H9 (cell line): ENCODE measurements at regions not wholly inside any gene's neighbourhood (a gene's known extent, or its start where the extent isn't known, plus 50 kb on each side); places are given as distances from the start of the nearest gene placed in this dataset.

Experiments
- DNase-seq: peaks from one replicate; pipeline ENCODE4 v3.0.0-alpha.2; 2017
- H2AFZ ChIP-seq: one replicate; pipeline ENCODE4 v1.6.1; 2013; ENCODE audit warnings: mild to moderate bottlenecking, low read length, control low read depth, moderate library complexity
- H2AK5ac ChIP-seq: 2 replicates; pipeline ENCODE4 v1.6.1; 2013; ENCODE audit warnings: low read length, control low read depth, mixed read lengths; ENCODE audit not compliant: insufficient read length
- H2BK120ac ChIP-seq: one replicate; pipeline ENCODE4 v1.6.1; 2013; ENCODE audit warnings: low read depth, mild to moderate bottlenecking, low read length, control low read depth, inconsistent platforms; ENCODE audit not compliant: poor library complexity, severe bottlenecking
- H2BK12ac ChIP-seq: 2 replicates; pipeline ENCODE4 v1.6.1; 2013; ENCODE audit warnings: low read length, control low read depth, mixed read lengths, low read depth; ENCODE audit not compliant: insufficient read length
- H2BK15ac ChIP-seq: 2 replicates; pipeline ENCODE4 v1.6.1; 2013; ENCODE audit warnings: low read depth, low read length, control low read depth
- H2BK20ac ChIP-seq: one replicate; pipeline ENCODE4 v1.6.1; 2013; ENCODE audit warnings: low read depth, mild to moderate bottlenecking, low read length, control low read depth, inconsistent platforms; ENCODE audit not compliant: poor library complexity, severe bottlenecking
- H2BK5ac ChIP-seq: 2 replicates; pipeline ENCODE4 v1.6.1; 2013; ENCODE audit warnings: low read length, control low read depth, mixed read lengths; ENCODE audit not compliant: insufficient read length
- H3K14ac ChIP-seq: 2 replicates; pipeline ENCODE4 v1.6.1; 2013; ENCODE audit warnings: low read length, control low read depth; ENCODE audit not compliant: insufficient read depth
- H3K18ac ChIP-seq: 2 replicates; pipeline ENCODE4 v1.6.1; 2013; ENCODE audit warnings: low read depth, mild to moderate bottlenecking, mixed read lengths, low read length, control low read depth; ENCODE audit not compliant: insufficient read length
- H3K23ac ChIP-seq: 2 replicates; pipeline ENCODE4 v1.6.1; 2013; ENCODE audit warnings: low read length, control low read depth, mixed read lengths, low read depth; ENCODE audit not compliant: insufficient read length
- H3K23me2 ChIP-seq: 2 replicates; pipeline ENCODE4 v1.6.1; 2013; ENCODE audit warnings: low read depth, mild to moderate bottlenecking, mixed read lengths, low read length, control low read depth; ENCODE audit not compliant: insufficient read length, poor library complexity, severe bottlenecking
- H3K27ac ChIP-seq: 2 replicates; pipeline ENCODE4 v1.5.1; 2013; ENCODE audit warnings: low read length, control low read depth, mixed read lengths, low read depth; ENCODE audit not compliant: insufficient read length
- H3K27me3 ChIP-seq: 2 replicates; pipeline ENCODE4 v1.6.1; 2013; ENCODE audit warnings: low read length, control low read depth, inconsistent platforms; ENCODE audit not compliant: insufficient read depth
- H3K4ac ChIP-seq: 2 replicates; pipeline ENCODE4 v1.6.1; 2013; ENCODE audit warnings: low read depth, mild to moderate bottlenecking, control low read depth, inconsistent platforms, low read length, moderate library complexity
- H3K4me1 ChIP-seq: 2 replicates; pipeline ENCODE4 v1.6.1; 2013; ENCODE audit warnings: low read length, control low read depth, inconsistent platforms; ENCODE audit not compliant: insufficient read depth
- H3K4me2 ChIP-seq: 2 replicates; pipeline ENCODE4 v1.6.1; 2013; ENCODE audit warnings: low read length, control low read depth, mixed read lengths; ENCODE audit not compliant: insufficient read length, insufficient read depth
- H3K56ac ChIP-seq: 2 replicates; pipeline ENCODE4 v1.6.1; 2013; ENCODE audit warnings: low read depth, mild to moderate bottlenecking, mixed read lengths, low read length, control low read depth; ENCODE audit not compliant: insufficient read length
- H3K79me1 ChIP-seq: 2 replicates; pipeline ENCODE4 v1.6.1; 2013; ENCODE audit warnings: low read depth, mild to moderate bottlenecking, moderate library complexity, low read length, control low read depth, inconsistent platforms; ENCODE audit not compliant: insufficient read depth, poor library complexity, severe bottlenecking
- H3K79me2 ChIP-seq: 2 replicates; pipeline ENCODE4 v1.6.1; 2013; ENCODE audit warnings: low read length, control low read depth, inconsistent platforms; ENCODE audit not compliant: insufficient read depth
- H3K9ac ChIP-seq: 2 replicates; pipeline ENCODE4 v1.6.1; 2013; ENCODE audit warnings: low read length, control low read depth, mixed read lengths; ENCODE audit not compliant: insufficient read length; ENCODE audit errors: extremely low read depth
- H3K9me3 ChIP-seq: one replicate; pipeline ENCODE4 v1.6.1; 2013; ENCODE audit warnings: low read depth, low read length, inconsistent platforms; ENCODE audit not compliant: control insufficient read depth
- H3T11ph ChIP-seq: one replicate; pipeline ENCODE4 v1.6.1; 2013; ENCODE audit warnings: mild to moderate bottlenecking, low read length, control low read depth, inconsistent platforms
- H4K20me1 ChIP-seq: one replicate; pipeline ENCODE4 v1.6.1; 2013; ENCODE audit not compliant: control insufficient read depth, insufficient read length, insufficient read depth
- H4K5ac ChIP-seq: 2 replicates; pipeline ENCODE4 v1.6.1; 2013; ENCODE audit warnings: low read depth, mild to moderate bottlenecking, mixed read lengths, low read length, control low read depth; ENCODE audit not compliant: insufficient read length
- H4K8ac ChIP-seq: replicated peaks from 2 replicates; pipeline ENCODE4 v1.6.1; 2013; ENCODE audit warnings: low read length, control low read depth, mixed read lengths, low read depth; ENCODE audit not compliant: insufficient read length
- H4K91ac ChIP-seq: 2 replicates; pipeline ENCODE4 v1.6.1; 2013; ENCODE audit warnings: low read depth, mild to moderate bottlenecking, moderate library complexity, mixed read lengths, low read length, control low read depth; ENCODE audit not compliant: insufficient read length
- H3K27ac Mint-ChIP-seq, 3 experiments: 2 replicates in 2 of 3; 3 replicates in 1 of 3; pipeline ENCODE4 v1.8.0; 2020 to 2021; ENCODE audit warnings: mixed read lengths in 3 of 3, mild to moderate bottlenecking in 1 of 3, moderate library complexity in 1 of 3
- H3K27me3 Mint-ChIP-seq: 2 replicates; pipeline ENCODE4 v1.8.0; 2021; ENCODE audit warnings: low read depth, mild to moderate bottlenecking, moderate library complexity, mixed read lengths
- H3K36me3 Mint-ChIP-seq, 3 experiments: 2 replicates in 2 of 3; 3 replicates in 1 of 3; pipeline ENCODE4 v1.8.0; 2020 to 2021; ENCODE audit warnings: low read depth in 3 of 3, mixed read lengths in 3 of 3; ENCODE audit not compliant: insufficient read depth in 1 of 3
- H3K4me1 Mint-ChIP-seq, 2 experiments: 2 replicates each; pipeline ENCODE4 v1.8.0; 2020; ENCODE audit warnings: mixed read lengths in 2 of 2
- H3K4me3 Mint-ChIP-seq, 2 experiments: 2 replicates in 1 of 2; 3 replicates in 1 of 2; pipeline ENCODE4 v1.8.0; 2020 to 2021; ENCODE audit warnings: mild to moderate bottlenecking in 2 of 2, mixed read lengths in 2 of 2, moderate library complexity in 1 of 2
- H3K9me3 Mint-ChIP-seq, 2 experiments: 2 replicates in 1 of 2; 3 replicates in 1 of 2; pipeline ENCODE4 v1.8.0; 2020; ENCODE audit warnings: mild to moderate bottlenecking in 2 of 2, mixed read lengths in 2 of 2, moderate library complexity in 1 of 2
- WGBS: extraction: QIAGEN DNeasy Blood & Tissue Kit; methylation state at CpG from one replicate; pipeline ENCODE4 v1.1.7; 2013; ENCODE audit warnings: missing lambda C conversion rate, low lambda C conversion rate, mixed read lengths; ENCODE audit not compliant: insufficient read length; ENCODE audit errors: extremely low coverage; 5-methylcytosine and 5-hydroxymethylcytosine counted together
- TF ChIP-seq, protein P1 (sequence below): fragments of 200-600 bp; sonication (generic); conservative IDR thresholded peaks from 3 replicates; pipeline ENCODE4 v1.8.0; 2021; ENCODE audit warnings: antibody characterized with exemption, mild to moderate bottlenecking

- no CpG with 5 or more reads among the region's 2 CpGs for WGBS
- H3K36me3 Mint-ChIP-seq, result peaks cover 0 to 8% (median 0%) of the 10 kb centered on the region in 3 experiments; a peak in 2 of 7 replicates
Measured at GRCh38 chr2:125935559-125935958, 720.4 kb upstream of the GYPC start.

More at GRCh38 chr2:125935559-125935958, 720.4 kb upstream of the GYPC start:
- Histone ChIP-seq H3K4me2 (no peak overlapping the region), H3K79me1 (no peaks in the 10 kb centered on the region), H3K9ac (no peak overlapping the region), H3K9me3 (no peaks in the 10 kb centered on the region), H3K27ac (no peak overlapping the region), H2BK5ac (no peak overlapping the region), H2AFZ (no peak overlapping the region), H2BK12ac (no peak overlapping the region), H3K4me1 (no peaks in the 10 kb centered on the region), H3K14ac (no peak overlapping the region), H3K27me3 (no peaks in the 10 kb centered on the region), H4K91ac (no peak overlapping the region), H3K23me2 (no peaks in the 10 kb centered on the region), H2AK5ac (no peak overlapping the region), H3K56ac (no peak overlapping the region), H3T11ph (no peak overlapping the region), H4K8ac (no peak overlapping the region), H4K20me1 (no peaks in the 10 kb centered on the region), H2BK120ac (no peak overlapping the region), H2BK15ac (no peak overlapping the region), H3K4ac (no peak overlapping the region), H2BK20ac (no peak overlapping the region), H3K79me2 (no peaks in the 10 kb centered on the region), H3K18ac (no peak overlapping the region), H3K23ac (no peak overlapping the region), H4K5ac (no peak overlapping the region)
- TF ChIP-seq, protein P1, sequence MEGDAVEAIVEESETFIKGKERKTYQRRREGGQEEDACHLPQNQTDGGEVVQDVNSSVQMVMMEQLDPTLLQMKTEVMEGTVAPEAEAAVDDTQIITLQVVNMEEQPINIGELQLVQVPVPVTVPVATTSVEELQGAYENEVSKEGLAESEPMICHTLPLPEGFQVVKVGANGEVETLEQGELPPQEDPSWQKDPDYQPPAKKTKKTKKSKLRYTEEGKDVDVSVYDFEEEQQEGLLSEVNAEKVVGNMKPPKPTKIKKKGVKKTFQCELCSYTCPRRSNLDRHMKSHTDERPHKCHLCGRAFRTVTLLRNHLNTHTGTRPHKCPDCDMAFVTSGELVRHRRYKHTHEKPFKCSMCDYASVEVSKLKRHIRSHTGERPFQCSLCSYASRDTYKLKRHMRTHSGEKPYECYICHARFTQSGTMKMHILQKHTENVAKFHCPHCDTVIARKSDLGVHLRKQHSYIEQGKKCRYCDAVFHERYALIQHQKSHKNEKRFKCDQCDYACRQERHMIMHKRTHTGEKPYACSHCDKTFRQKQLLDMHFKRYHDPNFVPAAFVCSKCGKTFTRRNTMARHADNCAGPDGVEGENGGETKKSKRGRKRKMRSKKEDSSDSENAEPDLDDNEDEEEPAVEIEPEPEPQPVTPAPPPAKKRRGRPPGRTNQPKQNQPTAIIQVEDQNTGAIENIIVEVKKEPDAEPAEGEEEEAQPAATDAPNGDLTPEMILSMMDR, result no peak
- Mint-ChIP-seq H3K9me3 (peaks cover 14 to 16% of the 10 kb centered on the region in 2 experiments), H3K4me1 (no peaks in the 10 kb centered on the region), H3K27me3 (no peaks in the 10 kb centered on the region), H3K27ac (no peak overlapping the region), H3K4me3 (no peak overlapping the region)
- DNase-seq, result no peak
